Stimulated activated effector memory CD8-positive, alpha-beta T cell treated with anti-CD3 and anti-CD28 coated beads, Interleukin-12 subunit alpha, Interleukin-12 subunit beta, amount 100 ng/mL, for 72 hours (primary cell): ENCODE measurements at regions not wholly inside any gene's neighbourhood (a gene's known extent, or its start where the extent isn't known, plus 50 kb on each side); places are given as distances from the start of the nearest gene placed in this dataset.

Experiments
- ATAC-seq: fragments of 150-1000 bp; cut with Tn5 transposase; 2 replicates; pipeline ENCODE4 v1.10.0; 2021
- DNase-seq, 2 donors: peaks; one replicate each; pipeline ENCODE4 v3.0.0; 2021 to 2022; ENCODE audit warnings: low spot score in 2 of 2
- H3K27ac Mint-ChIP-seq: one replicate; pipeline ENCODE4 v1.8.0; 2022; ENCODE audit warnings: mild to moderate bottlenecking, mixed read lengths
- H3K36me3 Mint-ChIP-seq: one replicate; pipeline ENCODE4 v1.8.0; 2022; ENCODE audit warnings: mild to moderate bottlenecking, mixed read lengths
- H3K4me1 Mint-ChIP-seq: one replicate; pipeline ENCODE4 v1.8.0; 2022; ENCODE audit warnings: mixed read lengths
- H3K4me3 Mint-ChIP-seq: one replicate; pipeline ENCODE4 v1.8.0; 2022; ENCODE audit warnings: mild to moderate bottlenecking, mixed read lengths
- H3K9me3 Mint-ChIP-seq: one replicate; pipeline ENCODE4 v1.8.0; 2022; ENCODE audit warnings: mixed read lengths

GRCh38 chr12:18955594-18955993 is 173.9 kb upstream of the PLEKHA5 start:
- H3K4me3 Mint-ChIP-seq = no peak overlapping the region
- no peaks in the 10 kb centered on the region for H3K4me1 Mint-ChIP-seq
- ATAC-seq (no peak), DNase-seq (no peak)
- no peaks in the 10 kb centered on the region for H3K9me3 Mint-ChIP-seq
- H3K36me3 Mint-ChIP-seq = no peaks in the 10 kb centered on the region
- H3K27ac Mint-ChIP-seq = no peak overlapping the region

GRCh38 chr12:18965203-18965602 is 164.3 kb upstream of the PLEKHA5 start:
- Mint-ChIP-seq H3K9me3 (no peaks in the 10 kb centered on the region), H3K27ac (no peak overlapping the region), H3K4me3 (no peak overlapping the region), H3K4me1 (no peaks in the 10 kb centered on the region), H3K36me3 (no peaks in the 10 kb centered on the region)
- ATAC-seq (no peak), DNase-seq (no peak)

- no peaks in the 10 kb centered on the region for H3K4me1 Mint-ChIP-seq
- no peaks in the 10 kb centered on the region for H3K9me3 Mint-ChIP-seq
- DNase-seq (no peak), ATAC-seq (no peak)
- no peaks in the 10 kb centered on the region for H3K36me3 Mint-ChIP-seq
- H3K4me3 Mint-ChIP-seq = no peak overlapping the region
- no peak overlapping the region for H3K27ac Mint-ChIP-seq
These were observed 162.6 kb upstream of the PLEKHA5 start for GRCh38 chr12:18966954-18967353.

GRCh38 chr12:18967814-18968213 is 161.7 kb upstream of the PLEKHA5 start:
- H3K27ac Mint-ChIP-seq = no peak overlapping the region
- no peak overlapping the region for H3K4me3 Mint-ChIP-seq
- no peak for ATAC-seq
- no peaks in the 10 kb centered on the region for H3K4me1 Mint-ChIP-seq
- DNase-seq = no peak
- H3K36me3 Mint-ChIP-seq = no peaks in the 10 kb centered on the region
- H3K9me3 Mint-ChIP-seq = no peaks in the 10 kb centered on the region

- no peak overlapping the region for H3K4me3 Mint-ChIP-seq
- no peak for DNase-seq
- H3K4me1 Mint-ChIP-seq = no peaks in the 10 kb centered on the region
- H3K36me3 Mint-ChIP-seq = no peaks in the 10 kb centered on the region
- no peaks in the 10 kb centered on the region for H3K9me3 Mint-ChIP-seq
- no peak for ATAC-seq
- no peak overlapping the region for H3K27ac Mint-ChIP-seq
These were observed 160.0 kb upstream of the PLEKHA5 start for GRCh38 chr12:18969512-18969911.

GRCh38 chr12:18970603-18971002 is 158.9 kb upstream of the PLEKHA5 start:
- Mint-ChIP-seq H3K9me3 (no peaks in the 10 kb centered on the region), H3K36me3 (no peaks in the 10 kb centered on the region), H3K4me1 (no peaks in the 10 kb centered on the region), H3K27ac (no peak overlapping the region), H3K4me3 (no peak overlapping the region)
- DNase-seq = no peak
- ATAC-seq = no peak

- DNase-seq (no peak), ATAC-seq (no peak)
- Mint-ChIP-seq H3K4me1 (no peaks in the 10 kb centered on the region), H3K9me3 (no peaks in the 10 kb centered on the region), H3K4me3 (no peak overlapping the region), H3K27ac (no peak overlapping the region), H3K36me3 (no peaks in the 10 kb centered on the region)
These were observed 157.6 kb upstream of the PLEKHA5 start for GRCh38 chr12:18971932-18972331.

- DNase-seq (no peak), ATAC-seq (no peak)
- Mint-ChIP-seq H3K27ac (no peak overlapping the region), H3K9me3 (peaks cover 4% of the 10 kb centered on the region), H3K4me3 (no peak overlapping the region), H3K4me1 (no peaks in the 10 kb centered on the region), H3K36me3 (no peaks in the 10 kb centered on the region)
These were observed 153.6 kb upstream of the PLEKHA5 start for GRCh38 chr12:18975933-18976332.

- no peak overlapping the region for H3K27ac Mint-ChIP-seq
- H3K9me3 Mint-ChIP-seq = peaks cover 4% of the 10 kb centered on the region
- no peak overlapping the region for H3K4me3 Mint-ChIP-seq
- no peak for DNase-seq
- no peaks in the 10 kb centered on the region for H3K4me1 Mint-ChIP-seq
- no peak for ATAC-seq
- no peaks in the 10 kb centered on the region for H3K36me3 Mint-ChIP-seq
These were observed 150.0 kb upstream of the PLEKHA5 start for GRCh38 chr12:18979401-18980126.

- DNase-seq = no peak
- Mint-ChIP-seq H3K27ac (no peak overlapping the region), H3K4me3 (no peak overlapping the region), H3K36me3 (no peaks in the 10 kb centered on the region), H3K4me1 (no peaks in the 10 kb centered on the region), H3K9me3 (peaks cover 4% of the 10 kb centered on the region)
- ATAC-seq = no peak
These were observed 147.8 kb upstream of the PLEKHA5 start for GRCh38 chr12:18981732-18982131.

- Mint-ChIP-seq H3K36me3 (no peaks in the 10 kb centered on the region), H3K27ac (no peak overlapping the region), H3K4me3 (no peak overlapping the region), H3K9me3 (peaks cover 4% of the 10 kb centered on the region), H3K4me1 (no peaks in the 10 kb centered on the region)
- no peak for ATAC-seq
- no peak for DNase-seq
These were observed 147.1 kb upstream of the PLEKHA5 start for GRCh38 chr12:18982226-18982949.

- H3K36me3 Mint-ChIP-seq = no peaks in the 10 kb centered on the region
- no peak overlapping the region for H3K4me3 Mint-ChIP-seq
- ATAC-seq (no peak), DNase-seq (no peak)
- H3K4me1 Mint-ChIP-seq = no peaks in the 10 kb centered on the region
- no peak overlapping the region for H3K27ac Mint-ChIP-seq
- H3K9me3 Mint-ChIP-seq = no peaks in the 10 kb centered on the region
These were observed 145.7 kb upstream of the PLEKHA5 start for GRCh38 chr12:18983854-18984253.

- no peaks in the 10 kb centered on the region for H3K36me3 Mint-ChIP-seq
- no peak for ATAC-seq
- no peak overlapping the region for H3K27ac Mint-ChIP-seq
- no peaks in the 10 kb centered on the region for H3K9me3 Mint-ChIP-seq
- DNase-seq = no peak
- H3K4me1 Mint-ChIP-seq = no peaks in the 10 kb centered on the region
- H3K4me3 Mint-ChIP-seq = no peak overlapping the region
These were observed 138.7 kb upstream of the PLEKHA5 start for GRCh38 chr12:18990856-18991255.

GRCh38 chr12:18992336-18992735 is 137.2 kb upstream of the PLEKHA5 start:
- Mint-ChIP-seq H3K4me1 (no peaks in the 10 kb centered on the region), H3K9me3 (no peaks in the 10 kb centered on the region), H3K27ac (no peak overlapping the region), H3K4me3 (no peak overlapping the region), H3K36me3 (no peaks in the 10 kb centered on the region)
- ATAC-seq = no peak
- no peak for DNase-seq

- peak; percentile 36 for ATAC-seq
These were observed 130.9 kb upstream of the PLEKHA5 start for GRCh38 chr12:18998343-18999261.

More at GRCh38 chr12:18998343-18999261, 130.9 kb upstream of the PLEKHA5 start:
- Mint-ChIP-seq H3K4me1 (no peaks in the 10 kb centered on the region), H3K27ac (no peak overlapping the region), H3K4me3 (no peak overlapping the region), H3K9me3 (no peaks in the 10 kb centered on the region), H3K36me3 (no peaks in the 10 kb centered on the region)
- DNase-seq = no peak
